IMR-90 (cell line): ENCODE measurements at regions not wholly inside any gene's neighbourhood (a gene's known extent, or its start where the extent isn't known, plus 50 kb on each side); places are given as distances from the start of the nearest gene placed in this dataset.

ENCODE experiments used
- ATAC-seq: fragments of 200-7000 bp; cut with Tn5 transposase; 2 replicates; pipeline ENCODE4 v1.9.1; 2020; ENCODE audit warnings: low read depth, mild to moderate bottlenecking, moderate library complexity
- BruUV-seq: library from RNA; stranded (reverse); fragments of 400-500 nt; replicated peaks from 2 replicates; lab custom pipeline; 2021; lab: Mats Ljungman, UMichigan
- CTCF ChIA-PET: fragments of 300-600 bp; formaldehyde crosslinking; extraction: SDS; loops from one replicate; lab custom pipeline; 2021; ENCODE audit warnings: antibody characterized with exemption; lab: Yijun Ruan, JAX
- POLR2A ChIA-PET: fragments of 300-600 bp; sonication (Branson Sonifier 250); formaldehyde crosslinking; loops from one replicate; lab custom pipeline; 2022; ENCODE audit warnings: antibody characterized with exemption; ENCODE audit not compliant: unreplicated experiment; lab: Charles Lee
- DNase-seq: peaks from one replicate; pipeline ENCODE4 v3.0.0; 2013
- H2AFZ ChIP-seq: replicated peaks from 2 replicates; pipeline ENCODE3; 2013; ENCODE audit warnings: low read length, mild to moderate bottlenecking; ENCODE audit not compliant: poor library complexity
- H2AK5ac ChIP-seq: 2 replicates; pipeline ENCODE4 v1.6.1; 2013; ENCODE audit warnings: low read depth, low read length, inconsistent platforms
- H2AK9ac ChIP-seq: replicated peaks from 2 replicates; pipeline ENCODE3; 2013; ENCODE audit warnings: mild to moderate bottlenecking, low read depth, low read length, moderate library complexity; ENCODE audit not compliant: poor library complexity
- H2BK120ac ChIP-seq: 2 replicates; pipeline ENCODE4 v1.6.1; 2013; ENCODE audit warnings: low read depth, low read length, inconsistent platforms
- H2BK15ac ChIP-seq: 3 replicates; pipeline ENCODE4 v1.6.1; 2013; ENCODE audit warnings: low read depth, low read length, inconsistent platforms
- H2BK20ac ChIP-seq: 2 replicates; pipeline ENCODE4 v1.6.1; 2013; ENCODE audit warnings: low read depth, mild to moderate bottlenecking, inconsistent platforms, low read length, moderate library complexity
- H2BK5ac ChIP-seq: 2 replicates; pipeline ENCODE4 v1.6.1; 2013; ENCODE audit warnings: mild to moderate bottlenecking, low read depth, low read length, inconsistent platforms; ENCODE audit not compliant: poor library complexity, severe bottlenecking
- H3K14ac ChIP-seq: replicated peaks from 2 replicates; pipeline ENCODE4 v1.6.1; 2013; ENCODE audit warnings: low read depth, low read length, inconsistent platforms
- H3K18ac ChIP-seq: 2 replicates; pipeline ENCODE4 v1.6.1; 2013; ENCODE audit warnings: low read depth, low read length, control low read depth
- H3K23ac ChIP-seq: 2 replicates; pipeline ENCODE4 v1.6.1; 2013; ENCODE audit warnings: low read depth, low read length, inconsistent platforms
- H3K27ac ChIP-seq: 2 replicates; pipeline ENCODE4 v1.5.1; 2013; ENCODE audit warnings: mild to moderate bottlenecking, control low read depth, low read length; ENCODE audit not compliant: insufficient read depth
- H3K27me3 ChIP-seq: 2 replicates; pipeline ENCODE4 v1.6.1; 2013; ENCODE audit warnings: low read length; ENCODE audit not compliant: control insufficient read depth, insufficient read depth
- H3K36me3 ChIP-seq: 2 replicates; pipeline ENCODE4 v1.6.1; 2013; ENCODE audit warnings: low read length, mixed read lengths; ENCODE audit not compliant: control insufficient read depth, insufficient read depth
- H3K4ac ChIP-seq: 2 replicates; pipeline ENCODE4 v1.6.1; 2013; ENCODE audit warnings: low read depth, low read length, inconsistent platforms
- H3K4me1 ChIP-seq: 2 replicates; pipeline ENCODE4 v1.6.1; 2013; ENCODE audit warnings: low read length, mixed read lengths; ENCODE audit not compliant: control insufficient read depth, insufficient read depth
- H3K4me2 ChIP-seq: 2 replicates; pipeline ENCODE4 v1.6.1; 2013; ENCODE audit warnings: low read depth, mild to moderate bottlenecking, control low read depth, low read length, moderate library complexity
- H3K4me3 ChIP-seq: 2 replicates; pipeline ENCODE4 v1.5.1; 2013; ENCODE audit warnings: low read depth, mild to moderate bottlenecking, control low read depth, low read length, moderate library complexity; ENCODE audit not compliant: insufficient read depth
- H3K56ac ChIP-seq: 2 replicates; pipeline ENCODE4 v1.6.1; 2013; ENCODE audit warnings: low read length, inconsistent platforms; ENCODE audit not compliant: insufficient read depth; ENCODE audit errors: extremely low read depth
- H3K79me1 ChIP-seq, 2 experiments: 2 replicates each; pipeline ENCODE4 v1.6.1; 2013; ENCODE audit warnings: low read length in 2 of 2, inconsistent platforms in 1 of 2, low read depth in 1 of 2
- H3K9ac ChIP-seq: 2 replicates; pipeline ENCODE4 v1.6.1; 2013; ENCODE audit warnings: low read depth, low read length, control low read depth
- H3K9me1 ChIP-seq: 2 replicates; pipeline ENCODE4 v1.6.1; 2013; ENCODE audit warnings: low read length, inconsistent platforms; ENCODE audit not compliant: insufficient read depth
- H3K9me3 ChIP-seq: 2 replicates; pipeline ENCODE4 v1.6.1; 2013; ENCODE audit warnings: low read length; ENCODE audit not compliant: control insufficient read depth, insufficient read depth
- H4K20me1 ChIP-seq: 2 replicates; pipeline ENCODE4 v1.6.1; 2013; ENCODE audit warnings: low read length, inconsistent platforms; ENCODE audit not compliant: insufficient read depth
- H4K5ac ChIP-seq: 2 replicates; pipeline ENCODE4 v1.6.1; 2013; ENCODE audit warnings: mild to moderate bottlenecking, low read depth, low read length, control low read depth
- H4K8ac ChIP-seq, 2 experiments: 2 replicates each; pipeline ENCODE4 v1.6.1; 2013; ENCODE audit warnings: low read depth in 2 of 2, low read length in 2 of 2, control low read depth in 1 of 2, inconsistent platforms in 1 of 2
- H4K91ac ChIP-seq: 2 replicates; pipeline ENCODE4 v1.6.1; 2013; ENCODE audit warnings: low read depth, low read length, inconsistent platforms; ENCODE audit not compliant: insufficient read depth
- BHLHE40 ChIP-seq: fragments of 150-350 bp; IDR thresholded peaks from 2 replicates; pipeline ENCODE4 v1.6.1; 2016; ENCODE audit warnings: mild to moderate bottlenecking, low read depth, low read length
- CEBPB ChIP-seq: IDR thresholded peaks from 2 replicates; pipeline ENCODE4 v1.6.1; 2012; ENCODE audit warnings: low read depth, low read length, improper control_type of control experiment
- CHD1 ChIP-seq: IDR thresholded peaks from 2 replicates; pipeline ENCODE4 v1.6.1; 2012; ENCODE audit warnings: low read depth, low read length, improper control_type of control experiment
- MAFK ChIP-seq: IDR thresholded peaks from 2 replicates; pipeline ENCODE4 v1.6.1; 2012; ENCODE audit warnings: low read depth, low read length, improper control_type of control experiment
- MAZ ChIP-seq: IDR thresholded peaks from 2 replicates; pipeline ENCODE4 v1.6.1; 2012; ENCODE audit warnings: low read depth, mild to moderate bottlenecking, low read length, improper control_type of control experiment, moderate library complexity, borderline replicate concordance
- NFE2L2 ChIP-seq: fragments of 150-350 bp; IDR thresholded peaks from 2 replicates; pipeline ENCODE4 v1.6.1; 2016; ENCODE audit warnings: low read depth, mild to moderate bottlenecking, low read length
- POLR2A ChIP-seq: IDR thresholded peaks from 2 replicates; pipeline ENCODE4 v1.6.1; 2012; ENCODE audit warnings: mild to moderate bottlenecking, low read depth, low read length
- RAD21 ChIP-seq: IDR thresholded peaks from 2 replicates; pipeline ENCODE4 v1.6.1; 2012; ENCODE audit warnings: low read length, improper control_type of control experiment
- RCOR1 ChIP-seq: IDR thresholded peaks from 2 replicates; pipeline ENCODE4 v1.6.1; 2012; ENCODE audit warnings: mild to moderate bottlenecking, low read length, improper control_type of control experiment; ENCODE audit not compliant: insufficient replicate concordance
- RFX5 ChIP-seq: IDR thresholded peaks from 2 replicates; pipeline ENCODE4 v1.8.0; 2012; ENCODE audit warnings: low read depth, mild to moderate bottlenecking, low read length, moderate library complexity
- SMC3 ChIP-seq: fragments of 150-350 bp; IDR thresholded peaks from 2 replicates; pipeline ENCODE4 v1.6.1; 2016; ENCODE audit warnings: low read depth, mild to moderate bottlenecking, antibody characterized with exemption, low read length, moderate library complexity
- WGBS, 2 experiments: methylation state at CpG; one replicate each; pipeline versions ENCODE4 v1.1.5 to v1.1.7; 2013; ENCODE audit warnings: missing lambda C conversion rate in 2 of 2; ENCODE audit not compliant: insufficient read length in 1 of 2; ENCODE audit errors: extremely low coverage in 2 of 2; 5-methylcytosine and 5-hydroxymethylcytosine counted together
- dilution Hi-C: fragments of 300-500 bp; cut with HindIII; formaldehyde crosslinking; loops from one replicate; pipeline ENCODE4 v1.14.3; 2018; ENCODE audit warnings: low sequenced_read_pairs; ENCODE audit not compliant: unreplicated experiment
- in situ Hi-C: fragments of 300-500 bp; cut with MboI; formaldehyde crosslinking; loops from 3 replicates; pipeline ENCODE4 v1.14.3; 2019; ENCODE audit warnings: low sequenced_read_pairs, inconsistent platforms, mixed read lengths
- intact Hi-C: fragments of 100-400 bp; cut with micrococcal nuclease; formaldehyde crosslinking; loops from 2 replicates; pipeline ENCODE4 v1.10.0; 2022
- TF ChIP-seq, protein P1 (sequence below): fragments of 150-350 bp; IDR thresholded peaks from 2 replicates; pipeline ENCODE4 v1.6.1; 2016; ENCODE audit warnings: low read depth, mild to moderate bottlenecking, low read length, moderate library complexity, borderline replicate concordance
- TF ChIP-seq, protein P2 (sequence below): fragments of 150-350 bp; IDR thresholded peaks from 2 replicates; pipeline ENCODE4 v1.6.1; 2017; ENCODE audit warnings: mild to moderate bottlenecking, antibody characterized with exemption, low read length, low read depth
- TF ChIP-seq, protein P3 (sequence below): conservative IDR thresholded peaks from 2 replicates; pipeline ENCODE4 v1.5.1; 2012; ENCODE audit warnings: mild to moderate bottlenecking, low read depth, low read length, improper control_type of control experiment

DNA sequence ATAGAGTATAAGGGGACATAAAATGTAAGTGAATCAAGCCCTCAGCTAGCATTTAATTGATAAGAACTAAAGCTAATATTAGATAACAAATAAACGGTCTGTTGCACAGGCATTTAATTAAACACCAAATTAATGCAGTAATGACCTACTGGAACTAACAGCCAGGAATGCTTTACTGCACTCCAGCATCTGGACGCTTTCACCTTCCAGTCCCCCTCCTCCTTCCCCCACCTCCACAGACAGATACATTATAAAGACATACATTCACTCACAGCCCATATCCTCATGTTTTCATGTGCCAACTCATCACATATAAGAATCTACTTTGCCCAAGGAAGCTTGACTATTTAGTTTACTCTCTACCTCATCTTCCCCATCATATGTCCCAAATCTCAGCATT, 337.4 kb upstream of the PIK3C3 start:
- H4K5ac ChIP-seq = no peak overlapping the region
- POLR2A ChIA-PET = no interaction called here
- in situ Hi-C loops (no loop called here), intact Hi-C loops (no loop called here), dilution Hi-C loops (no loop called here)
- H2BK20ac ChIP-seq = no peak overlapping the region
- H3K9ac ChIP-seq = no peak overlapping the region
- H3K9me3 ChIP-seq = no peaks in the 10 kb centered on the region
- no peak overlapping the region for H3K27ac ChIP-seq
- no peak overlapping the region for H2AFZ ChIP-seq
- no peak overlapping the region for H3K18ac ChIP-seq
- H3K14ac ChIP-seq = no peak overlapping the region
- 0% methylated on average over 1 of the region's 2 CpGs; no CpG with 5 or more reads in 1 of the 2 experiments for WGBS, 2 experiments
- CTCF ChIA-PET = no interaction called here
- no peak overlapping the region for H2BK15ac ChIP-seq
- no peak for TF ChIP-seq BHLHE40
- TF ChIP-seq MAFK = no peak
- TF ChIP-seq POLR2A = no peak
- TF ChIP-seq, protein P1, sequence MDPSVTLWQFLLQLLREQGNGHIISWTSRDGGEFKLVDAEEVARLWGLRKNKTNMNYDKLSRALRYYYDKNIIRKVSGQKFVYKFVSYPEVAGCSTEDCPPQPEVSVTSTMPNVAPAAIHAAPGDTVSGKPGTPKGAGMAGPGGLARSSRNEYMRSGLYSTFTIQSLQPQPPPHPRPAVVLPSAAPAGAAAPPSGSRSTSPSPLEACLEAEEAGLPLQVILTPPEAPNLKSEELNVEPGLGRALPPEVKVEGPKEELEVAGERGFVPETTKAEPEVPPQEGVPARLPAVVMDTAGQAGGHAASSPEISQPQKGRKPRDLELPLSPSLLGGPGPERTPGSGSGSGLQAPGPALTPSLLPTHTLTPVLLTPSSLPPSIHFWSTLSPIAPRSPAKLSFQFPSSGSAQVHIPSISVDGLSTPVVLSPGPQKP = no peak
- no peak for TF ChIP-seq SMC3
- no peak for TF ChIP-seq RCOR1
- no peak for TF ChIP-seq RAD21
- TF ChIP-seq, protein P2, sequence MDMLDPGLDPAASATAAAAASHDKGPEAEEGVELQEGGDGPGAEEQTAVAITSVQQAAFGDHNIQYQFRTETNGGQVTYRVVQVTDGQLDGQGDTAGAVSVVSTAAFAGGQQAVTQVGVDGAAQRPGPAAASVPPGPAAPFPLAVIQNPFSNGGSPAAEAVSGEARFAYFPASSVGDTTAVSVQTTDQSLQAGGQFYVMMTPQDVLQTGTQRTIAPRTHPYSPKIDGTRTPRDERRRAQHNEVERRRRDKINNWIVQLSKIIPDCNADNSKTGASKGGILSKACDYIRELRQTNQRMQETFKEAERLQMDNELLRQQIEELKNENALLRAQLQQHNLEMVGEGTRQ = no peak
- TF ChIP-seq NFE2L2 = no peak
- no peak for TF ChIP-seq MAZ
- no peak for TF ChIP-seq CEBPB
- TF ChIP-seq RFX5 = no peak
- TF ChIP-seq, protein P3, sequence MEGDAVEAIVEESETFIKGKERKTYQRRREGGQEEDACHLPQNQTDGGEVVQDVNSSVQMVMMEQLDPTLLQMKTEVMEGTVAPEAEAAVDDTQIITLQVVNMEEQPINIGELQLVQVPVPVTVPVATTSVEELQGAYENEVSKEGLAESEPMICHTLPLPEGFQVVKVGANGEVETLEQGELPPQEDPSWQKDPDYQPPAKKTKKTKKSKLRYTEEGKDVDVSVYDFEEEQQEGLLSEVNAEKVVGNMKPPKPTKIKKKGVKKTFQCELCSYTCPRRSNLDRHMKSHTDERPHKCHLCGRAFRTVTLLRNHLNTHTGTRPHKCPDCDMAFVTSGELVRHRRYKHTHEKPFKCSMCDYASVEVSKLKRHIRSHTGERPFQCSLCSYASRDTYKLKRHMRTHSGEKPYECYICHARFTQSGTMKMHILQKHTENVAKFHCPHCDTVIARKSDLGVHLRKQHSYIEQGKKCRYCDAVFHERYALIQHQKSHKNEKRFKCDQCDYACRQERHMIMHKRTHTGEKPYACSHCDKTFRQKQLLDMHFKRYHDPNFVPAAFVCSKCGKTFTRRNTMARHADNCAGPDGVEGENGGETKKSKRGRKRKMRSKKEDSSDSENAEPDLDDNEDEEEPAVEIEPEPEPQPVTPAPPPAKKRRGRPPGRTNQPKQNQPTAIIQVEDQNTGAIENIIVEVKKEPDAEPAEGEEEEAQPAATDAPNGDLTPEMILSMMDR = no peak
- no peak for TF ChIP-seq CHD1
- H2BK5ac ChIP-seq = no peak overlapping the region
- H2AK9ac ChIP-seq = no peak overlapping the region
- H3K4me3 ChIP-seq = no peak overlapping the region
- H2AK5ac ChIP-seq = no peak overlapping the region
- H4K91ac ChIP-seq = no peak overlapping the region
- H3K36me3 ChIP-seq = no peaks in the 10 kb centered on the region
- no peaks in the 10 kb centered on the region for H3K9me1 ChIP-seq
- H3K56ac ChIP-seq = no peak overlapping the region
- no peak overlapping the region for H3K23ac ChIP-seq
- H4K8ac ChIP-seq = no peak overlapping the region
- no peak for DNase-seq
- H3K4me1 ChIP-seq = no peaks in the 10 kb centered on the region
- no peaks in the 10 kb centered on the region for H4K20me1 ChIP-seq
- no peaks in the 10 kb centered on the region for H3K79me1 ChIP-seq
- no TSS peak for BruUV-seq
- no peak overlapping the region for H3K4me2 ChIP-seq
- no peaks in the 10 kb centered on the region for H3K27me3 ChIP-seq
- ATAC-seq = no peak
- no peak overlapping the region for H2BK120ac ChIP-seq
- no peak overlapping the region for H3K4ac ChIP-seq
